ENCODE measurements at regions not wholly inside any gene's neighbourhood (a gene's known extent, or its start where the extent isn't known, plus 50 kb on each side); places are given as distances from the start of the nearest gene placed in this dataset.

DNA sequence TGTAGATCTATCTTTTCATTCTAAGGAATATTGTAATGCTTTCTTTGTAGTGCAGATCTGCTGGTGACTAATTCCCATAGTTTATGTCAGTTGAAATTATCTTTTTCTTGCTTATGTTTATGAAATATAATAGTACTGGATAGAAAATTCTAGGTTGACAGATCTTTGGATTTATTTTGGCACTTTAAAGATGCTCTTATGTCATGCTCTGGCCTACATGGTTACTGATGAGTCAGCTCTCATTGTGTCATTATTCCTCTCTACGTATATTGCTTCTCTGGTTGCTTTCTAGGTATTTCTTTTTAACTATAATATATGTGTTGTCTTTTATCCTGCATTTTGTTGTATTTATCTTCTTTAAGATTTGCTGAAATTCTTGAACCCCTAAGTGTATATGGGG, 955.5 kb upstream of the CHORDC1 start:
- TF ChIP-seq, protein P1, sequence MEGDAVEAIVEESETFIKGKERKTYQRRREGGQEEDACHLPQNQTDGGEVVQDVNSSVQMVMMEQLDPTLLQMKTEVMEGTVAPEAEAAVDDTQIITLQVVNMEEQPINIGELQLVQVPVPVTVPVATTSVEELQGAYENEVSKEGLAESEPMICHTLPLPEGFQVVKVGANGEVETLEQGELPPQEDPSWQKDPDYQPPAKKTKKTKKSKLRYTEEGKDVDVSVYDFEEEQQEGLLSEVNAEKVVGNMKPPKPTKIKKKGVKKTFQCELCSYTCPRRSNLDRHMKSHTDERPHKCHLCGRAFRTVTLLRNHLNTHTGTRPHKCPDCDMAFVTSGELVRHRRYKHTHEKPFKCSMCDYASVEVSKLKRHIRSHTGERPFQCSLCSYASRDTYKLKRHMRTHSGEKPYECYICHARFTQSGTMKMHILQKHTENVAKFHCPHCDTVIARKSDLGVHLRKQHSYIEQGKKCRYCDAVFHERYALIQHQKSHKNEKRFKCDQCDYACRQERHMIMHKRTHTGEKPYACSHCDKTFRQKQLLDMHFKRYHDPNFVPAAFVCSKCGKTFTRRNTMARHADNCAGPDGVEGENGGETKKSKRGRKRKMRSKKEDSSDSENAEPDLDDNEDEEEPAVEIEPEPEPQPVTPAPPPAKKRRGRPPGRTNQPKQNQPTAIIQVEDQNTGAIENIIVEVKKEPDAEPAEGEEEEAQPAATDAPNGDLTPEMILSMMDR (IDR thresholded peaks at IDR 0.05), result no peak
- TF ChIP-seq POLR2AphosphoS5 (IDR thresholded peaks at IDR 0.05; ENCODE audit: low read depth, low read length) (no peak), SIN3A (IDR thresholded peaks at IDR 0.05; ENCODE audit: borderline replicate concordance, insufficient read depth, low read depth, low read length) (no peak), TCF7L2 (IDR thresholded peaks at IDR 0.05; ENCODE audit: low read depth, low read length) (no peak)
- TF ChIP-seq, protein P2, sequence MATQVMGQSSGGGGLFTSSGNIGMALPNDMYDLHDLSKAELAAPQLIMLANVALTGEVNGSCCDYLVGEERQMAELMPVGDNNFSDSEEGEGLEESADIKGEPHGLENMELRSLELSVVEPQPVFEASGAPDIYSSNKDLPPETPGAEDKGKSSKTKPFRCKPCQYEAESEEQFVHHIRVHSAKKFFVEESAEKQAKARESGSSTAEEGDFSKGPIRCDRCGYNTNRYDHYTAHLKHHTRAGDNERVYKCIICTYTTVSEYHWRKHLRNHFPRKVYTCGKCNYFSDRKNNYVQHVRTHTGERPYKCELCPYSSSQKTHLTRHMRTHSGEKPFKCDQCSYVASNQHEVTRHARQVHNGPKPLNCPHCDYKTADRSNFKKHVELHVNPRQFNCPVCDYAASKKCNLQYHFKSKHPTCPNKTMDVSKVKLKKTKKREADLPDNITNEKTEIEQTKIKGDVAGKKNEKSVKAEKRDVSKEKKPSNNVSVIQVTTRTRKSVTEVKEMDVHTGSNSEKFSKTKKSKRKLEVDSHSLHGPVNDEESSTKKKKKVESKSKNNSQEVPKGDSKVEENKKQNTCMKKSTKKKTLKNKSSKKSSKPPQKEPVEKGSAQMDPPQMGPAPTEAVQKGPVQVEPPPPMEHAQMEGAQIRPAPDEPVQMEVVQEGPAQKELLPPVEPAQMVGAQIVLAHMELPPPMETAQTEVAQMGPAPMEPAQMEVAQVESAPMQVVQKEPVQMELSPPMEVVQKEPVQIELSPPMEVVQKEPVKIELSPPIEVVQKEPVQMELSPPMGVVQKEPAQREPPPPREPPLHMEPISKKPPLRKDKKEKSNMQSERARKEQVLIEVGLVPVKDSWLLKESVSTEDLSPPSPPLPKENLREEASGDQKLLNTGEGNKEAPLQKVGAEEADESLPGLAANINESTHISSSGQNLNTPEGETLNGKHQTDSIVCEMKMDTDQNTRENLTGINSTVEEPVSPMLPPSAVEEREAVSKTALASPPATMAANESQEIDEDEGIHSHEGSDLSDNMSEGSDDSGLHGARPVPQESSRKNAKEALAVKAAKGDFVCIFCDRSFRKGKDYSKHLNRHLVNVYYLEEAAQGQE (IDR thresholded peaks at IDR 0.05; ENCODE audit: insufficient read depth in 1 of 2, low read depth in 2 of 2, low read length in 1 of 2), result no peak
